ENCODE measurements at regions not wholly inside any gene's neighbourhood (a gene's known extent, or its start where the extent isn't known, plus 50 kb on each side); places are given as distances from the start of the nearest gene placed in this dataset.

DNA sequence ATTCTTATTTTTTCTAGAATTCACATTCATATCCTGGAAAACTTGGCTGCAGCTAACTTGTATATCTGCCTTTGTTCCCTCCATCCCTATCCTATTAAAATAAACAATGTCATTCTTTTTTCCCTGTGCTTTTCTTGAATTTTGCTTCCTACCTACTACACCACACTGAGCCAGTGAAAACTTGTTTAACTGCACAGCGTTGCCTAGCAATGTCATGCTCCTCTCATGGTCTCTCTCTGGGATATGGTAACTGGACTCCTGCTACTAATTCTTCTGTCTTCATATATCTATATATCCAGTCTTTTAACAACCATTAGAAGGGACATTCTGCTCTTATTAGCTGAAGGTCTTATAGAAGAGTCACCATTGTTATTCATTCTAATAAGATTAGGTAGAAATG is 434.4 kb downstream of the METTL15 start:
- TF ChIP-seq RAD21 (IDR thresholded peaks at IDR 0.05; ENCODE audit: low read depth) (no peak), TAF1 (IDR thresholded peaks at IDR 0.05; ENCODE audit: low read depth) (no peak), ZBTB7A (IDR thresholded peaks at IDR 0.05; ENCODE audit: low read depth) (no peak), FOXM1 (IDR thresholded peaks at IDR 0.05; ENCODE audit: borderline replicate concordance, low read depth) (no peak), TCF12 (IDR thresholded peaks at IDR 0.05; ENCODE audit: low read depth) (no peak)
- TF ChIP-seq, protein P1, sequence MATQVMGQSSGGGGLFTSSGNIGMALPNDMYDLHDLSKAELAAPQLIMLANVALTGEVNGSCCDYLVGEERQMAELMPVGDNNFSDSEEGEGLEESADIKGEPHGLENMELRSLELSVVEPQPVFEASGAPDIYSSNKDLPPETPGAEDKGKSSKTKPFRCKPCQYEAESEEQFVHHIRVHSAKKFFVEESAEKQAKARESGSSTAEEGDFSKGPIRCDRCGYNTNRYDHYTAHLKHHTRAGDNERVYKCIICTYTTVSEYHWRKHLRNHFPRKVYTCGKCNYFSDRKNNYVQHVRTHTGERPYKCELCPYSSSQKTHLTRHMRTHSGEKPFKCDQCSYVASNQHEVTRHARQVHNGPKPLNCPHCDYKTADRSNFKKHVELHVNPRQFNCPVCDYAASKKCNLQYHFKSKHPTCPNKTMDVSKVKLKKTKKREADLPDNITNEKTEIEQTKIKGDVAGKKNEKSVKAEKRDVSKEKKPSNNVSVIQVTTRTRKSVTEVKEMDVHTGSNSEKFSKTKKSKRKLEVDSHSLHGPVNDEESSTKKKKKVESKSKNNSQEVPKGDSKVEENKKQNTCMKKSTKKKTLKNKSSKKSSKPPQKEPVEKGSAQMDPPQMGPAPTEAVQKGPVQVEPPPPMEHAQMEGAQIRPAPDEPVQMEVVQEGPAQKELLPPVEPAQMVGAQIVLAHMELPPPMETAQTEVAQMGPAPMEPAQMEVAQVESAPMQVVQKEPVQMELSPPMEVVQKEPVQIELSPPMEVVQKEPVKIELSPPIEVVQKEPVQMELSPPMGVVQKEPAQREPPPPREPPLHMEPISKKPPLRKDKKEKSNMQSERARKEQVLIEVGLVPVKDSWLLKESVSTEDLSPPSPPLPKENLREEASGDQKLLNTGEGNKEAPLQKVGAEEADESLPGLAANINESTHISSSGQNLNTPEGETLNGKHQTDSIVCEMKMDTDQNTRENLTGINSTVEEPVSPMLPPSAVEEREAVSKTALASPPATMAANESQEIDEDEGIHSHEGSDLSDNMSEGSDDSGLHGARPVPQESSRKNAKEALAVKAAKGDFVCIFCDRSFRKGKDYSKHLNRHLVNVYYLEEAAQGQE (IDR thresholded peaks at IDR 0.05; ENCODE audit: low read depth): no peak
- TF ChIP-seq, protein P2, sequence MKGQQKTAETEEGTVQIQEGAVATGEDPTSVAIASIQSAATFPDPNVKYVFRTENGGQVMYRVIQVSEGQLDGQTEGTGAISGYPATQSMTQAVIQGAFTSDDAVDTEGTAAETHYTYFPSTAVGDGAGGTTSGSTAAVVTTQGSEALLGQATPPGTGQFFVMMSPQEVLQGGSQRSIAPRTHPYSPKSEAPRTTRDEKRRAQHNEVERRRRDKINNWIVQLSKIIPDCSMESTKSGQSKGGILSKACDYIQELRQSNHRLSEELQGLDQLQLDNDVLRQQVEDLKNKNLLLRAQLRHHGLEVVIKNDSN (IDR thresholded peaks at IDR 0.05): no peak

Data from Ishikawa (cell line).